Right lobe of liver (tissue), 6 donors: ENCODE measurements at regions not wholly inside any gene's neighbourhood (a gene's known extent, or its start where the extent isn't known, plus 50 kb on each side); places are given as distances from the start of the nearest gene placed in this dataset.
"Not testable (repeated sequence)": the region's sequence is repeated elsewhere in the genome, so short reads cannot be mapped to it uniquely, and the experiment has no call there.

Experiments used
- ATAC-seq, 4 donors: fragments of 200-7000 bp; cut with Tn5 transposase; one replicate each; pipeline ENCODE4 v1.9.1; 2020; ENCODE audit warnings: mild to moderate bottlenecking in 4 of 4, moderate library complexity in 4 of 4
- DNase-seq, 3 donors: peaks; one replicate each; pipeline ENCODE4 v3.0.0-alpha.2; 2020
- H3K27ac ChIP-seq, 3 donors: fragments of 200-600 bp; one replicate each; pipeline ENCODE4 v1.8.0; 2022
- H3K27me3 ChIP-seq, 2 donors: fragments of 200-600 bp; one replicate each; pipeline ENCODE4 v1.8.0; 2022
- H3K36me3 ChIP-seq, 4 donors: fragments of 200-600 bp; sonication (generic) in 1 of 4; one replicate each; pipeline versions ENCODE4 v1.5.1 to v1.8.0; 2017 to 2022; ENCODE audit warnings: control low read depth in 1 of 4
- H3K4me1 ChIP-seq, 4 donors: fragments of 200-600 bp; sonication (generic) in 1 of 4; one replicate each; pipeline versions ENCODE4 v1.5.1 to v1.8.0; 2017 to 2022; ENCODE audit warnings: control low read depth in 1 of 4
- H3K4me3 ChIP-seq, 3 donors: fragments of 200-600 bp; one replicate each; pipeline ENCODE4 v1.8.0; 2022
- H3K9me3 ChIP-seq, 4 donors: fragments of 200-600 bp; sonication (generic) in 1 of 4; one replicate each; pipeline versions ENCODE4 v1.5.1 to v1.8.0; 2017 to 2022; ENCODE audit warnings: control low read depth in 1 of 4
- CTCF ChIP-seq, 4 donors: fragments of 200-600 bp in 3 of 4; fragments of 450-650 bp in 1 of 4; IDR thresholded peaks; one replicate each; pipeline versions ENCODE4 v1.5.1 to v1.8.0; 2016 to 2022; ENCODE audit warnings: antibody characterized with exemption in 4 of 4, mild to moderate bottlenecking in 2 of 4
- POLR2A ChIP-seq: fragments of 450-650 bp; IDR thresholded peaks from one replicate; pipeline ENCODE4 v1.6.1; 2017; ENCODE audit warnings: antibody characterized with exemption, mild to moderate bottlenecking
- WGBS: methylation state at CpG from one replicate; pipeline ENCODE4 v1.1.6; 2018; ENCODE audit warnings: low coverage, low lambda C conversion rate; ENCODE audit not compliant: insufficient coverage; ENCODE audit errors: missing lambda C conversion rate; 5-methylcytosine and 5-hydroxymethylcytosine counted together
- intact Hi-C, 2 donors: fragments of 100-400 bp; cut with DNase I; formaldehyde crosslinking; loops; one replicate each; pipeline versions ENCODE4 v1.11.2 to v1.14.1; 2022
- donor health status: DM: no; HTN: yes; CAD: no.
- donor health status: DM: no; HTN: no; CAD: no.
- donor health status: DM: no; HTN: no; CAD: no.
- donor health status: DM: no; HTN: yes; CAD: no.
- donor health status: DM: no; HTN: yes; CAD: no.

GRCh38 chr16:64084706-64085105, 1037.2 kb downstream of the CDH11 start:
- H3K36me3 ChIP-seq = no peaks in the 10 kb centered on the region
- WGBS = 44% methylated on average over 3 of the region's 3 CpGs
- ATAC-seq (no peak), DNase-seq (no peak)
- H3K27ac ChIP-seq = no peak overlapping the region
- TF ChIP-seq CTCF (IDR thresholded peaks at IDR 0.05) (no peak), POLR2A (no peak)
- intact Hi-C loops = no loop called here
- H3K9me3 ChIP-seq = peaks cover 0 to 4% (median 0%) of the 10 kb centered on the region in 4 donors
- no peak overlapping the region for H3K4me3 ChIP-seq
- no peaks in the 10 kb centered on the region for H3K27me3 ChIP-seq
- no peaks in the 10 kb centered on the region for H3K4me1 ChIP-seq

- ATAC-seq = no peak
- no peak overlapping the region for H3K4me3 ChIP-seq
- H3K9me3 ChIP-seq = peaks cover 0 to 4% (median 0%) of the 10 kb centered on the region in 4 donors
- no peaks in the 10 kb centered on the region for H3K27me3 ChIP-seq
- no peak for DNase-seq
- intact Hi-C loops = no loop called here
- 66% methylated on average over 4 of the region's 4 CpGs for WGBS
- H3K36me3 ChIP-seq = no peaks in the 10 kb centered on the region
- no peak overlapping the region for H3K27ac ChIP-seq
- H3K4me1 ChIP-seq = no peaks in the 10 kb centered on the region
- TF ChIP-seq CTCF (IDR thresholded peaks at IDR 0.05) (no peak), POLR2A (no peak)
Observed at GRCh38 chr16:64083428-64084129, 1038.3 kb downstream of the CDH11 start.

GRCh38 chr16:64077242-64077641, 1044.6 kb downstream of the CDH11 start:
- 85% methylated on average over 2 of the region's 2 CpGs for WGBS
- no peak for TF ChIP-seq POLR2A
- no peak for TF ChIP-seq CTCF (IDR thresholded peaks at IDR 0.05)
- DNase-seq (no peak), ATAC-seq (no peak)
- Histone ChIP-seq H3K4me3 (no peak overlapping the region), H3K27ac (no peak overlapping the region), H3K4me1 (no peaks in the 10 kb centered on the region), H3K36me3 (no peaks in the 10 kb centered on the region), H3K9me3 (no peaks in the 10 kb centered on the region), H3K27me3 (no peaks in the 10 kb centered on the region)
- intact Hi-C loops = no loop called here

- ATAC-seq = no peak
- intact Hi-C loops = no loop called here
- 64% methylated on average over 3 of the region's 3 CpGs for WGBS
Observed at GRCh38 chr16:64074706-64075105, 1047.2 kb downstream of the CDH11 start.

GRCh38 chr16:64072131-64072730, 1049.6 kb downstream of the CDH11 start:
- WGBS = 100% methylated on average over 4 of the region's 34 CpGs
- H3K9me3 ChIP-seq, DNase-seq, H3K27me3 ChIP-seq, H3K27ac ChIP-seq, H3K4me1 ChIP-seq, intact Hi-C loops, ATAC-seq, H3K36me3 ChIP-seq, H3K4me3 ChIP-seq: not testable (repeated sequence)

More at GRCh38 chr16:64074706-64075105, 1047.2 kb downstream of the CDH11 start:
- H3K36me3 ChIP-seq = no peaks in the 10 kb centered on the region
- H3K27ac ChIP-seq = no peak overlapping the region
- no peaks in the 10 kb centered on the region for H3K27me3 ChIP-seq
- H3K4me1 ChIP-seq = no peaks in the 10 kb centered on the region
- no peaks in the 10 kb centered on the region for H3K9me3 ChIP-seq
- TF ChIP-seq CTCF (IDR thresholded peaks at IDR 0.05) (no peak), POLR2A (no peak)
- no peak overlapping the region for H3K4me3 ChIP-seq
- DNase-seq = no peak
